IMR-90 (cell line): ENCODE measurements at regions not wholly inside any gene's neighbourhood (a gene's known extent, or its start where the extent isn't known, plus 50 kb on each side); places are given as distances from the start of the nearest gene placed in this dataset.

Experiments
- ATAC-seq: fragments of 200-7000 bp; cut with Tn5 transposase; 2 replicates; pipeline ENCODE4 v1.9.1; 2020; ENCODE audit warnings: low read depth, mild to moderate bottlenecking, moderate library complexity
- BruUV-seq: library from RNA; stranded (reverse); fragments of 400-500 nt; replicated peaks from 2 replicates; lab custom pipeline; 2021; lab: Mats Ljungman, UMichigan
- CTCF ChIA-PET: fragments of 300-600 bp; formaldehyde crosslinking; extraction: SDS; loops from one replicate; lab custom pipeline; 2021; ENCODE audit warnings: antibody characterized with exemption; lab: Yijun Ruan, JAX
- POLR2A ChIA-PET: fragments of 300-600 bp; sonication (Branson Sonifier 250); formaldehyde crosslinking; loops from one replicate; lab custom pipeline; 2022; ENCODE audit warnings: antibody characterized with exemption; ENCODE audit not compliant: unreplicated experiment; lab: Charles Lee
- DNase-seq: peaks from one replicate; pipeline ENCODE4 v3.0.0; 2013
- H2AFZ ChIP-seq: replicated peaks from 2 replicates; pipeline ENCODE3; 2013; ENCODE audit warnings: low read length, mild to moderate bottlenecking; ENCODE audit not compliant: poor library complexity
- H2AK5ac ChIP-seq: 2 replicates; pipeline ENCODE4 v1.6.1; 2013; ENCODE audit warnings: low read depth, low read length, inconsistent platforms
- H2AK9ac ChIP-seq: replicated peaks from 2 replicates; pipeline ENCODE3; 2013; ENCODE audit warnings: mild to moderate bottlenecking, low read depth, low read length, moderate library complexity; ENCODE audit not compliant: poor library complexity
- H2BK120ac ChIP-seq: 2 replicates; pipeline ENCODE4 v1.6.1; 2013; ENCODE audit warnings: low read depth, low read length, inconsistent platforms
- H2BK15ac ChIP-seq: 3 replicates; pipeline ENCODE4 v1.6.1; 2013; ENCODE audit warnings: low read depth, low read length, inconsistent platforms
- H2BK20ac ChIP-seq: 2 replicates; pipeline ENCODE4 v1.6.1; 2013; ENCODE audit warnings: low read depth, mild to moderate bottlenecking, inconsistent platforms, low read length, moderate library complexity
- H2BK5ac ChIP-seq: 2 replicates; pipeline ENCODE4 v1.6.1; 2013; ENCODE audit warnings: mild to moderate bottlenecking, low read depth, low read length, inconsistent platforms; ENCODE audit not compliant: poor library complexity, severe bottlenecking
- H3K14ac ChIP-seq: replicated peaks from 2 replicates; pipeline ENCODE4 v1.6.1; 2013; ENCODE audit warnings: low read depth, low read length, inconsistent platforms
- H3K18ac ChIP-seq: 2 replicates; pipeline ENCODE4 v1.6.1; 2013; ENCODE audit warnings: low read depth, low read length, control low read depth
- H3K23ac ChIP-seq: 2 replicates; pipeline ENCODE4 v1.6.1; 2013; ENCODE audit warnings: low read depth, low read length, inconsistent platforms
- H3K27ac ChIP-seq: 2 replicates; pipeline ENCODE4 v1.5.1; 2013; ENCODE audit warnings: mild to moderate bottlenecking, control low read depth, low read length; ENCODE audit not compliant: insufficient read depth
- H3K27me3 ChIP-seq: 2 replicates; pipeline ENCODE4 v1.6.1; 2013; ENCODE audit warnings: low read length; ENCODE audit not compliant: control insufficient read depth, insufficient read depth
- H3K36me3 ChIP-seq: 2 replicates; pipeline ENCODE4 v1.6.1; 2013; ENCODE audit warnings: low read length, mixed read lengths; ENCODE audit not compliant: control insufficient read depth, insufficient read depth
- H3K4ac ChIP-seq: 2 replicates; pipeline ENCODE4 v1.6.1; 2013; ENCODE audit warnings: low read depth, low read length, inconsistent platforms
- H3K4me1 ChIP-seq: 2 replicates; pipeline ENCODE4 v1.6.1; 2013; ENCODE audit warnings: low read length, mixed read lengths; ENCODE audit not compliant: control insufficient read depth, insufficient read depth
- H3K4me2 ChIP-seq: 2 replicates; pipeline ENCODE4 v1.6.1; 2013; ENCODE audit warnings: low read depth, mild to moderate bottlenecking, control low read depth, low read length, moderate library complexity
- H3K4me3 ChIP-seq: 2 replicates; pipeline ENCODE4 v1.5.1; 2013; ENCODE audit warnings: low read depth, mild to moderate bottlenecking, control low read depth, low read length, moderate library complexity; ENCODE audit not compliant: insufficient read depth
- H3K56ac ChIP-seq: 2 replicates; pipeline ENCODE4 v1.6.1; 2013; ENCODE audit warnings: low read length, inconsistent platforms; ENCODE audit not compliant: insufficient read depth; ENCODE audit errors: extremely low read depth
- H3K79me1 ChIP-seq, 2 experiments: 2 replicates each; pipeline ENCODE4 v1.6.1; 2013; ENCODE audit warnings: low read length in 2 of 2, inconsistent platforms in 1 of 2, low read depth in 1 of 2
- H3K9ac ChIP-seq: 2 replicates; pipeline ENCODE4 v1.6.1; 2013; ENCODE audit warnings: low read depth, low read length, control low read depth
- H3K9me1 ChIP-seq: 2 replicates; pipeline ENCODE4 v1.6.1; 2013; ENCODE audit warnings: low read length, inconsistent platforms; ENCODE audit not compliant: insufficient read depth
- H3K9me3 ChIP-seq: 2 replicates; pipeline ENCODE4 v1.6.1; 2013; ENCODE audit warnings: low read length; ENCODE audit not compliant: control insufficient read depth, insufficient read depth
- H4K20me1 ChIP-seq: 2 replicates; pipeline ENCODE4 v1.6.1; 2013; ENCODE audit warnings: low read length, inconsistent platforms; ENCODE audit not compliant: insufficient read depth
- H4K5ac ChIP-seq: 2 replicates; pipeline ENCODE4 v1.6.1; 2013; ENCODE audit warnings: mild to moderate bottlenecking, low read depth, low read length, control low read depth
- H4K8ac ChIP-seq, 2 experiments: 2 replicates each; pipeline ENCODE4 v1.6.1; 2013; ENCODE audit warnings: low read depth in 2 of 2, low read length in 2 of 2, control low read depth in 1 of 2, inconsistent platforms in 1 of 2
- H4K91ac ChIP-seq: 2 replicates; pipeline ENCODE4 v1.6.1; 2013; ENCODE audit warnings: low read depth, low read length, inconsistent platforms; ENCODE audit not compliant: insufficient read depth
- BHLHE40 ChIP-seq: fragments of 150-350 bp; IDR thresholded peaks from 2 replicates; pipeline ENCODE4 v1.6.1; 2016; ENCODE audit warnings: mild to moderate bottlenecking, low read depth, low read length
- CEBPB ChIP-seq: IDR thresholded peaks from 2 replicates; pipeline ENCODE4 v1.6.1; 2012; ENCODE audit warnings: low read depth, low read length, improper control_type of control experiment
- CHD1 ChIP-seq: IDR thresholded peaks from 2 replicates; pipeline ENCODE4 v1.6.1; 2012; ENCODE audit warnings: low read depth, low read length, improper control_type of control experiment
- FOS ChIP-seq: fragments of 150-350 bp; IDR thresholded peaks from 2 replicates; pipeline ENCODE4 v1.6.1; 2016; ENCODE audit warnings: low read depth, low read length
- MAFK ChIP-seq: IDR thresholded peaks from 2 replicates; pipeline ENCODE4 v1.6.1; 2012; ENCODE audit warnings: low read depth, low read length, improper control_type of control experiment
- MAZ ChIP-seq: IDR thresholded peaks from 2 replicates; pipeline ENCODE4 v1.6.1; 2012; ENCODE audit warnings: low read depth, mild to moderate bottlenecking, low read length, improper control_type of control experiment, moderate library complexity, borderline replicate concordance
- MXI1 ChIP-seq: IDR thresholded peaks from 2 replicates; pipeline ENCODE4 v1.6.1; 2012; ENCODE audit warnings: low read depth, mild to moderate bottlenecking, low read length, moderate library complexity, borderline replicate concordance
- NFE2L2 ChIP-seq: fragments of 150-350 bp; IDR thresholded peaks from 2 replicates; pipeline ENCODE4 v1.6.1; 2016; ENCODE audit warnings: low read depth, mild to moderate bottlenecking, low read length
- POLR2A ChIP-seq: IDR thresholded peaks from 2 replicates; pipeline ENCODE4 v1.6.1; 2012; ENCODE audit warnings: mild to moderate bottlenecking, low read depth, low read length
- RAD21 ChIP-seq: IDR thresholded peaks from 2 replicates; pipeline ENCODE4 v1.6.1; 2012; ENCODE audit warnings: low read length, improper control_type of control experiment
- RFX5 ChIP-seq: IDR thresholded peaks from 2 replicates; pipeline ENCODE4 v1.8.0; 2012; ENCODE audit warnings: low read depth, mild to moderate bottlenecking, low read length, moderate library complexity
- SMC3 ChIP-seq: fragments of 150-350 bp; IDR thresholded peaks from 2 replicates; pipeline ENCODE4 v1.6.1; 2016; ENCODE audit warnings: low read depth, mild to moderate bottlenecking, antibody characterized with exemption, low read length, moderate library complexity
- USF2 ChIP-seq: fragments of 150-350 bp; IDR thresholded peaks from 2 replicates; pipeline ENCODE4 v1.6.1; 2017; ENCODE audit warnings: mild to moderate bottlenecking, antibody characterized with exemption, low read length, low read depth
- WGBS, 2 experiments: methylation state at CpG; one replicate each; pipeline versions ENCODE4 v1.1.5 to v1.1.7; 2013; ENCODE audit warnings: missing lambda C conversion rate in 2 of 2; ENCODE audit not compliant: insufficient read length in 1 of 2; ENCODE audit errors: extremely low coverage in 2 of 2; 5-methylcytosine and 5-hydroxymethylcytosine counted together
- dilution Hi-C: fragments of 300-500 bp; cut with HindIII; formaldehyde crosslinking; loops from one replicate; pipeline ENCODE4 v1.14.3; 2018; ENCODE audit warnings: low sequenced_read_pairs; ENCODE audit not compliant: unreplicated experiment
- in situ Hi-C: fragments of 300-500 bp; cut with MboI; formaldehyde crosslinking; loops from 3 replicates; pipeline ENCODE4 v1.14.3; 2019; ENCODE audit warnings: low sequenced_read_pairs, inconsistent platforms, mixed read lengths
- intact Hi-C: fragments of 100-400 bp; cut with micrococcal nuclease; formaldehyde crosslinking; loops from 2 replicates; pipeline ENCODE4 v1.10.0; 2022
- TF ChIP-seq, protein P1 (sequence below): conservative IDR thresholded peaks from 2 replicates; pipeline ENCODE4 v1.5.1; 2012; ENCODE audit warnings: mild to moderate bottlenecking, low read depth, low read length, improper control_type of control experiment

- Histone ChIP-seq H2AFZ (no peak overlapping the region), H3K27me3 (no peaks in the 10 kb centered on the region), H3K36me3 (no peaks in the 10 kb centered on the region), H3K79me1 (no peaks in the 10 kb centered on the region), H4K5ac (no peak overlapping the region), H3K18ac (no peak overlapping the region), H2BK20ac (no peak overlapping the region), H3K9me3 (peaks cover 49% of the 10 kb centered on the region), H4K91ac (no peak overlapping the region), H2BK15ac (no peak overlapping the region), H3K9me1 (no peaks in the 10 kb centered on the region), H2BK120ac (no peak overlapping the region), H3K14ac (no peak overlapping the region), H3K4me1 (no peaks in the 10 kb centered on the region), H3K4me2 (no peak overlapping the region), H2AK5ac (no peak overlapping the region), H2AK9ac (no peak overlapping the region), H3K4me3 (no peak overlapping the region), H3K27ac (no peak overlapping the region), H3K4ac (no peak overlapping the region), H3K23ac (no peak overlapping the region), H4K8ac (no peak overlapping the region), H3K56ac (no peak overlapping the region), H3K9ac (no peak overlapping the region), H2BK5ac (no peak overlapping the region), H4K20me1 (no peaks in the 10 kb centered on the region)
- ChIA-PET POLR2A (no interaction called here), CTCF (interaction anchor here (0.6 kb wide), 1 partner anchor 183 kb away, joined by 3 read pairs; no protein-coding TSS in a partner anchor)
- no CpG with 5 or more reads among the region's 5 CpGs for WGBS, 2 experiments
- BruUV-seq: no TSS peak
- intact Hi-C loops: no loop called here
- ATAC-seq (no peak), DNase-seq (no peak)
- in situ Hi-C loops: no loop called here
- dilution Hi-C loops: no loop called here
- TF ChIP-seq RFX5: no peak
- TF ChIP-seq FOS: no peak
- no peak for TF ChIP-seq CEBPB
- no peak for TF ChIP-seq POLR2A
- TF ChIP-seq, protein P1, sequence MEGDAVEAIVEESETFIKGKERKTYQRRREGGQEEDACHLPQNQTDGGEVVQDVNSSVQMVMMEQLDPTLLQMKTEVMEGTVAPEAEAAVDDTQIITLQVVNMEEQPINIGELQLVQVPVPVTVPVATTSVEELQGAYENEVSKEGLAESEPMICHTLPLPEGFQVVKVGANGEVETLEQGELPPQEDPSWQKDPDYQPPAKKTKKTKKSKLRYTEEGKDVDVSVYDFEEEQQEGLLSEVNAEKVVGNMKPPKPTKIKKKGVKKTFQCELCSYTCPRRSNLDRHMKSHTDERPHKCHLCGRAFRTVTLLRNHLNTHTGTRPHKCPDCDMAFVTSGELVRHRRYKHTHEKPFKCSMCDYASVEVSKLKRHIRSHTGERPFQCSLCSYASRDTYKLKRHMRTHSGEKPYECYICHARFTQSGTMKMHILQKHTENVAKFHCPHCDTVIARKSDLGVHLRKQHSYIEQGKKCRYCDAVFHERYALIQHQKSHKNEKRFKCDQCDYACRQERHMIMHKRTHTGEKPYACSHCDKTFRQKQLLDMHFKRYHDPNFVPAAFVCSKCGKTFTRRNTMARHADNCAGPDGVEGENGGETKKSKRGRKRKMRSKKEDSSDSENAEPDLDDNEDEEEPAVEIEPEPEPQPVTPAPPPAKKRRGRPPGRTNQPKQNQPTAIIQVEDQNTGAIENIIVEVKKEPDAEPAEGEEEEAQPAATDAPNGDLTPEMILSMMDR: no peak
- TF ChIP-seq NFE2L2: no peak
- TF ChIP-seq BHLHE40: no peak
- no peak for TF ChIP-seq RAD21
- no peak for TF ChIP-seq SMC3
- no peak for TF ChIP-seq USF2
- no peak for TF ChIP-seq MXI1
- no peak for TF ChIP-seq CHD1
- no peak for TF ChIP-seq MAFK
- TF ChIP-seq MAZ: no peak
Measured at GRCh38 chr2:501130-501529, 176.1 kb downstream of the TMEM18 start.
